ENCODE measurements at regions not wholly inside any gene's neighbourhood (a gene's known extent, or its start where the extent isn't known, plus 50 kb on each side); places are given as distances from the start of the nearest gene placed in this dataset.
"Not testable (repeated sequence)": the region's sequence is repeated elsewhere in the genome, so short reads cannot be mapped to it uniquely, and the experiment has no call there.

DNA sequence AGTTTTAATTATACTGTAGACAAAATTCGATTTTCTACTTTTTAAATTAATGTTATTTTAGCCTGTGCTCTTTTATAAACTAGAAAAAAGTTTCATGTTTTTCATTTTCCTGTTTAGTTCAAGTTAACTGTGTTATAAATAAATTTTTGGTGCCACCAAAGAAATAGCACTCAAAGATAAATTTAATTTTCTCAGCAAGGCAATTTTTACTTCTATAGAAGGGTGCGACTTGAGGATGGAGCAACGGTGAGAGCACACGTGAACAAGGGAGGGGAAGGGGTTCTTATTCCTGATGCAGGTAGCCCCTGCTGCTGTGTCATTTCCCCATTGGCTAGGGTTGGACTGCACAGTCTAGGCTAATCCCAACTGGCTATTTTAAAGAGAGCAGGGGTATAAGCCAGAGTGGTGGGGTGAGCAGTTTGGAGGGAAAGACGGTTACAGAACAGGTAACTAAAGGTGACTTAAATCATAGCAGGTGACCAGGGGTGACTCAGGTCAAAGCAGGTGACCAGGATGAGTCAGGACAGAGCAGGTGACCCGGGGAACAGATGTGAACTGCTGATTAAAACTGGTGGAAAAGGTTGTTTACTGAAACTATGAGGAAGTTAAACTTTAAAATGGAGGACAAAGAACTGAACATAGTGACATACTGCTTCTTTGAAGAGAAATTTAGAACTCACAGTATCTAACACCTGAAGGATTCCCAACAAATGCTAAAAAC, 104.6 kb upstream of the GPBP1 start:
- no peak for DNase-seq (ENCODE audit: low read depth)

DNA sequence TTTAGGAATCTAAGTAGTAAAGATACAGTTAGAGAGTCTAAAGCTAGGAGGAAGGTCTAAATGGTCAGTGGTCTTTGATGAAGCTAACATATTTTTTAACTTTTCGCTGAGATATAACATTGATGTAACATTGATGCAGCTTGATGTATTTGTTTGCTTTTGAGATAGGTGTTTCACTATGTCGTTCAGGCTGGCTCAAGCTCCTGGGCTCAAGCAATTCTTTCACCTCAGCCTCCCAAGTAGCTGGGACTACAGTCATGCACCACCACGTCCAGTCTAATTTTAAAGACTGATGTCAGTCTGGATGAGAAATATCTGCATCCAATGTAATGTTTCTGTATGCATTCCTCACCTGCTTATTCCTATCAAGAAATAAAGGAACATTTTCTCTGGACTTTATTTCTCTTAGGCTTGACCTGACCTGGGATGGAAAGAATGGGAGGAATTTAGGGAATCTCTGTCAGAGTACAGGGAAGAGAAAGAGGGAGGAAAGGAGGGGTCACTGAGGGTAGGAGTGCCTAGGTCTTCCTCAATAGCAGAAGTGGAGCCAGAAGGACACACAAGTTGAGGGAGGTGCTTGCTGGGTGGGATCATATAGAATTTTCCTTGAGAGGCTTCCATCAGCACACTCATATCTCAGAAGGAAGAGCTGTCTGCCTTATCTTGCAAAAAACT, 101.5 kb upstream of the GPBP1 start:
- DNase-seq (ENCODE audit: low read depth): no peak

DNA sequence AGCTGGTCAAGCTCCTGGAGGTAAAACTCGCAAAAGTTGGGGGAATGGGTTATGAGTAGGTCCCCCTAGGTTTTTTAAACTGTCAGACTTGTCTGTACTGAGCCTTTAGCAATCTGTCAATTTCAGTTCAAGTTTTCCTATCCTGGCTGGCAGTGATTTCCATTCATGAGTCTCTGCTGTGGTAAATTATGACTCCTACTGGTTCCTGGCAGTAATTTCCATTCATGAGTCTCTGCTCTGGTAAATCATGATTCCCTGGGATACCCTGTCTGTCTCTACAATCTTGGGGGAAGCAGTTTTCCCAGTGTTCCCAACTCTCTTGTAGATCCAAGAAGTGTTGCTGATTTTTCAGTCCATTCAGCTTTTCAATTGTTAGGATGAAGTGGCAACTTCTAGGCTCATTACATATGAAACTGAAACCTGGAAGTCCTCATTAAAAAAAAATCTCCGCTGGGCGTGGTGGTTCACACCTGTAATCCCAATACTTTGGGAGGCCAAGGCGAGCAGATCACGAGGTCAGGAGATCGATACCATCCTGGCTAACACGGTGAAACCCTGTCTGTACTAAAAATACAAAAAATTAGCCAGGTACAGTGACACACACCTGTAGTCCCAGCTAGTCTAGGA, 91.3 kb upstream of the GPBP1 start:
- no peak for DNase-seq (ENCODE audit: low read depth)

DNA sequence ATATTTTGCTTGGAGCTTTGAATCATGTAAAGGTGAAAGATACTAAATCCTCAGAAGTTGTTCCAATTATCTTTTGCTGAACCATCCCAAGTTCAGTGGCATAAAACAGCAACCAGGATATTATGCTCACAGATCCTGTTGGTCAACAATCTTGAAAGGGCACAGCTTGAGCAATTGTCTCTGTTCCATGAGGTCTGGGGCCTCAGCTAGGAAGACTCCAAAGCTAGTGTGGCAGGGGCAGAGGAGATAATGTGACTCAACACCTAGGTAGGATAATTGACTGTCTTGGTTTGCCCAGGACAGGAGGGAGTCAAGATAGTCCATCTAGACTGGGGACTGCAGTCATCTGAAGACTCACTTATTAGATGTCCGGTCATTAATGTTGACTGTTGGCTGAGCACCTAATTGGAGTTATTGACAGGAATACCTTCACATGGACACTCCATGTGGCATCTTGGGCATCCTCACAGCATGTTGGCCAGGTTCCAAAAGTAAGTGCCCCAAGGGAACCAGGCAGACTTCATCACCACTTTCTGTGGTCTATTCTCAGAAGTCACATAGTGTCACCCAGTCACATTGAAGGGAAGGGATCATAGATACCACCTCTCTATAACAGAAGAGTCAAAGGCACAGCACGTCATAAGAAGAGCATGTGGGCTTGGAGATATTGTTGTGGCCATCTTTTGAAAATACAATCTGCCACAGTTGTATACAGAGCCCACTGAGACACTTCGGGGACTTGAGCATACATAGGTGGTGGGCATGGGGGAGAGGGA, 88.4 kb upstream of the GPBP1 start:
- no peak for DNase-seq (ENCODE audit: low read depth)

DNA sequence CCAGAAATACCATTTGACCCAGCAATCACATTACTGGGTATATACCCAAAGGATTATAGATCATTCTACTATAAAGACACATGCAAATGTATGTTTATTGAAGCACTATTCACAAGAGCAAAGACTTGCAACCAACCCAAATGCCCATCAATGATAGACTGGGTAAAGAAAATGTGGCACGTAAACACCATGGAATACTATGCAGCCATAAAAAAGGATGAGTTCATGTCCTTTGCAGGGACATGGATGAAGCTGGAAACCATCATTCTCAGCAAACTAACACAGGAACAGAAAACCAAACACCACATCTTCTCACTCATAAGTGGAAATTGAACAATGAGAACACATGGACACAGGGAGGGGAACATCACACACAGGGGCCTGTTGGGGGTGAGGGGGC, 85.9 kb upstream of the GPBP1 start:
- DNase-seq (ENCODE audit: low read depth): not testable (repeated sequence)

DNA sequence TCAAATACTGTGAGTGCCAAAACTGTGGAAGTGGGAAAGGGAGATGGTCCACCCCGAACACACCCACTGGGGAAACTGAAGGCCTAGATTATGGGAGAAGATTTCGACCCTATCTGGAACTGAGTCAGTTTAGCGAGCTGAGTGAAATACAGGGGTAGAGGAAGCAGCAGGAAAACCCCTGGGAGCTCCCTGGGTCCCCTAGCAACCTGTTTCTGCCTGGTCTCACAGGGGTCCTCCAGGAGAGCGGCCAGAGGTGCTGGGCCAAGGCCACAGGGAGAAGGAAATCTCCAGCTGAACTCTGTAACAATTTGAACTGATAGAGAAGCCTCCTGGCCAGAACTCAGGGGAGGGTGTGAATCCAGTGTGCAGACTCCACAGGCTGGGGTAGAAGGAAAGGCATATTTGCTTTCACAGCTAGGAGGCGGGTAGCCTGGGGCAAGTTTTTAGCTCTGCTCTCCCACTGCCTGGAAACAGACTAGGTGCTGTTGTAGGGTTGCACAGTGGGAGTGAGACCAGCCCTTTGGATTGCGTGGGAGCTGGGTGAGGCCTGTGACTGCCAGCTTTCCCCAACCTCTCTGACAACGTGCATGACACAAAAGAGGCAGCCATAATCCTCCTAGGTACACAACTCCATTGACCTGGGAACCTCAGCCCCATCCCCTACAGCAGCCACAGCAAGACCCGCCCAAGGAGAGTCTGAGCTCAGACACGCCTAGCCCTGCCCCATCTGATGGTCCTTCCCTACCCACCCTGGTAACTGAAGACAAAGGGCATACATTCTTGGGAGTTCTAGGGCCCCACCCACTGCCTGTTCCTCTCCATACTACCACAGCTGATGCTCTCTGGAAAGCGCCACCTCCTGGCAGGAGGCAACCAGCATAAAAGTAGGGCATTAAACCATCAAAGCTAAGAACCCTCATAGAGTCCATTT, 78.8 kb upstream of the GPBP1 start:
- DNase-seq (ENCODE audit: low read depth): no peak

DNA sequence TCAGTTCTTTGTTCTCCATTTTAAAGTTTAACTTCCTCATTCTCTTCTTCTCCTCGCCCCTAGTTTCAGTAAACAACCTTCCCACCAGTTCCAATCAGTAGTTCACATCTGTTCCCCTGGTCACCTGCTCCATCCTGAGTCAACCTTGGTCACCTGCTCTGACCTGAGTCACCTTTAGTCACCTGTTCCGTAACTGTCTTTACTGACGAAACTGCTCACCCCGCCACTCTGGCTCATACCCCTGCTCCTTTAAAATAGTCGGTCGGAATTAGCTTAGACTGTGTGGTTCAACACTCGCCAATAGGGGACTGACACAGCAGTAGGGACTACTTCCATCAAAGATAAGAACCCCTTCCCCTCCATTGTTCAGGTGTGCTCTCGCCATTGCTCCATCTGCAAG, 76.3 kb upstream of the GPBP1 start:
- no peak for DNase-seq (ENCODE audit: low read depth)

DNA sequence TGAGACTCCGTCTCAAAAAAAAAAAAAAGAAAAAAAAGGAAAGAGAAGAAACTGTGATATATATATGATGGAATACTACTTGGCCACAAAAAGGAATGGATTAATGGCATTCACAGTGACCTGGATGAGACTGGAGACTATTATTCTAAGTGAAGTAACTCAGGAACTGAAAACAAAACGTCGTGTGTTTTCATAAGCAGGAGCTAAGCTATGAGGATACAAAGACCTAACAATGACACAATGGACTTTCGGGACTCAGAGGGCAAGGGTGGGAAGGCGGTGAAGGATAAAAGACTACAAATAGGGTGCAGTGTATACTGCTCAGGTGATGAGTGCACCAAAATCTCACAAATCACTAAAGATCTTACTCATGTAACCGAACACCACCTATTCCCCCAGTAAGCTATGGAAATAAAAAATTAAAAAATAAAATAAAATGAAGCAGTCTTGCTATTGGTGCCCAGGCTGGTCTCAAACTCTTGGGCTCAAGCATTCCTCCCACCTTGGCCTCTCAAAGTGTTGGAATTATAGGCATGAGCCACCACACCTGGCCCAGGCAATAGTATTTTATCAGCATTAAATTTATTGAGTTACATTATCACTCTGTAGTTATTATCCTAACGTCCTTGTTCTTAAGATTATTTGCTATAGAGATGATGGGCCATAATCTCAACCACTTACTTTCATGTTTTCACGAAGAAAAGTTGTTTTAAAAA, 71.5 kb upstream of the GPBP1 start:
- DNase-seq (ENCODE audit: low read depth): no peak

DNA sequence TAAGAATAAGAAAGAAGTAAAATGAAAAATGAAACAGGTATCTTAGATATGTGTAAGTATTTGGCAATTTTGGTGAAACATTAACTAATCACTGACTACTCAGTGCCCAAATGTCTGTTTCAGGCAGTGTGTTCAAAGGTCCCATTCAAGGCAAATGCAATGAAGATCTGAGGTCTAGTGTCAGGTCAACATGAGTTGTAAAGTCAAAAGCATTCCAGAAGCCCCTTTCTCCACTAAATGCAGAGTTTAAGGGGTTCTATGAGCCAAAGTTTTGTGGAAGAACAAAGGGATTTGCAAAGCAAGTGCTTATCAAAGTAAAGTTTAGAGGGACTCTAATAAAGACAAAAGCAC, 71.0 kb upstream of the GPBP1 start:
- DNase-seq (ENCODE audit: low read depth): no peak

DNA sequence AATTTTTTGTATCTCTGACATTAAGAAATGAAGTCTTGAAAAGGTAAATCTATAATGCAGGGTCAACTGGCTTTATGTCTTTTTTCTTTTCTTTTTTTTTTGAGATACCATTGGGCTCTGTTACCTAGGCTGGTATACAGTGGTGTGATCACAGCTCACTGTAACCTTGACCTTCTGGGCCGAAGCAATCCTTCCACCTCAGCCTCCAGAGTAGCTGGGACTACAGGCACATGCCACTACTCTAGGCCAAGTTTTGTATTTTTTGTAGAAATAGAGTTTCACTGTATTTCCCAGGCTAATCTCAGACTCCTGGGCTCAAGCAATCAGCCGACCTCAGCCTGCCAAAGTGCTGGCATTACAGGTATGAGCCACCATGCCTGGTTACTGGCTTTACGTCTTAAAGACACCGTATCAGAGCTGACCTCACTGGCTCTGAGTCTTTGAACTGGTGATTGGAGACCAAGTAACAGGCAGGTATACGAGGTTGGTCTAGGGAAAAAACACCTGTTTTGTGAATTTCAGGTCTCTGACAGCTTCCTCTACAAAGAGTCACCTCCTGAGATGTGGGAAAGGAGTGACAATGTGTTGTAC, 70.4 kb upstream of the GPBP1 start:
- DNase-seq (ENCODE audit: low read depth): no peak

DNA sequence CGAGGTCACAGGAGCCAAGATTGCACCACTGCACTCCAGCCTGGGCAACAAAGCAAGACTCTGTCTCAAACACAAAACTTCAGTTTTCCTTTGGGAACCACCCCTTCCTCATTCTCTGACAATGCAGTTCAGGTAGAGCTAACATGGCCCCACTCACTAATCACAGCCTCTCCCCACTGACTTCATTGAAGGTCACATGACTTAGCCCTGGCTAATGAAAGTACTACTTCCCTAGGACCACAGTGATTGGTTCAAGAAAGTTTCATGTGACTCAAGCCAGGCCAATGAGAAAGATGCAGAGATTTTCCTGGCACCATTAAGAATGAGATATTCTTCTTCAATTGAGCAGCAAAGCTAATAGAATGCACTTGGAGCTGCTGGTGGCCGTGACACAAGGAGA, 67.2 kb upstream of the GPBP1 start:
- no peak for DNase-seq (ENCODE audit: low read depth)

DNA sequence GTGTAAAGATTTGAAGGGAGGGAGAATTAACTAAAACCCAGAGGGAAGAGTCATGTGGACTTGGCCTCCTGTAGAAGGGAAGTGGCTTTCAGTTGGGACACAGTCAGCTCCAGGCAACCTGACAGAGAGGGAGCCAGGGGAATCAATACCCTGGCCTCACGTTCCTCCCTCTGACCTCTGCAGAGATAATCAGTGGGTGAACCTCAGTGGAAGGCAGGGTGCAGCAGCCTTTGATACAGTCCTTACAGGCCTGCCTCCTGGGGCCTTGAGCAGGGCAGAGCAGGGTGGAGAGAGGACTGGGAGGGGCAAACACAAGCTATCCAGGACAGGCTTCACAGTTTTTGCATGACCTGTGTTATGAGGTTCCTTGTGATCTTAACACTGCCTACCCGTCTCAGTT, 61.9 kb upstream of the GPBP1 start:
- no peak for DNase-seq (ENCODE audit: low read depth)

DNA sequence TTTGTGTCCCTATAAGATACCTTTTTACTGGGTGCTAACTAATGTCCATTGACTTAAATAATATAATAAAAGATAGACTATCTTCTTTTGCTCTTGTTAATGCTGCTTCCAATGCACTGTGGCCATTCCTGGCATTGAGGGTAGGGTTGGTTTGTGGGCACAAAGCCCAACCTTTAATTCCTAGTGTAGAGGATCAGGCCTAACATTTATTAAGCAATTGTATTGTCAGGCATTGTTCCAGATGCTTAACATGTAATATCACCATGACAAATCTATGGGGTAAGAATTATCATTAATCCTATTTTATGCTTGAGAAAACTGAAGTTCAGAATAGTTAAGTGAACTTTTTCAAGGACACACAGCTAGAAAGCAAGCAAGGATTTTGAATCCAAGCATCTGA, 60.4 kb upstream of the GPBP1 start:
- no peak for DNase-seq (ENCODE audit: low read depth)

DNA sequence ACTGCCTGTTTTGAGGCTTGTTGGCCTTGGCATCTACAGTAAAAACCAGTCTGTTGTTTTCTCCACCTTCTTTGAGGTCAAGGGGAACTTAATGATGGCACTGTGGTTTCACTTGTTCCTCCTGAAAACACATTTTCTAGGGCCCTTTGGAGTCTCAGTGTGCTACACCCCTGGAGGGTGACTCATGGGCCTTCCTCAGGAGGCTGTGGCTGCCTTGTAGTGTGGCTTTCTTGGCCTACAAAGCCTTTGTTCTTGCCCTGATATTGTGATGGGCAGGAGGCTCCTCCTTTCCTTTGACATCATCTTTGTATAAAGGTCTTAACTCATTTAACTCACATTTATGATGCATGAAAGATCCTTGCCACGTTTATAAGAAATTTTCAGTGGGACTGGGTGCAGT, 56.3 kb upstream of the GPBP1 start:
- peak; percentile 59 for DNase-seq (ENCODE audit: low read depth)

DNA sequence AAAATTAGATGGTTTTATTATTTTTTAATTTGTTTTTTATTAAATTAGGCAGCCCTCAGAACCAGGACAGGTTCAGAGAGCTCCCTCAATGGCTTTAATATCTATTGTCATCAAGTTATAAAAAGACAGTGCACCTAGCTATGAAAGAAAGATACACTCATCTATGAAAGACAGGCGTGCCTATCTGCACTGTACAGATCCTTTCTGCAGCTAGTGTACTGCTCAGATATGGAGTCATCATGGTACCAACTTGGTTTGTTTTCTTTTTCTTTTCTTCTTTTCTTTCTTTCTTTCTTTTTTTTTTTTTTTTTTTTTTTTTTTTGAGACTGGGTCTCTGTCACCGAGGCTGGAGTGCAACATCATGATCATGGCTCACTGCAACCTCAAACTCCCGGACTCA, 54.8 kb upstream of the GPBP1 start:
- DNase-seq (ENCODE audit: low read depth): no peak

DNA sequence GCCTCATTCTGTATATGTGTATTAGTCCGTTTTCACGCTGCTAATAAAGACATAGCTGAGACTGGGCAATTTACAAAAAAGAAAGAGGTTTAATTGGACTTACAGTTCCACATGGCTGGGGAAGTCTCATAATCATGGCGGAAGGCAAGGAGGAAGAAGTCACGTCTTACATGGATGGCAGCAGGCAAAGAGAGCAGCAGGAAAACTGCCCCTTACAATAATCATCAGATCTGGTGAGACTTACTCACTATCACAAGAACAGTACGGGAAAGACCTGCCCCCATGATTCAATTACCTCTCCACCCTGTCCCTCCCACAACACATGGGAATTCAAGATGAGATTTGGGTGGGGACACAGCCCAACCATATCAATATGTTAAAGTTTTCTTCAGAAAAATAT, 49.8 kb upstream of the GPBP1 start:
- no peak for DNase-seq (ENCODE audit: low read depth)
